GM12891 (cell line): ENCODE measurements at regions not wholly inside any gene's neighbourhood (a gene's known extent, or its start where the extent isn't known, plus 50 kb on each side); places are given as distances from the start of the nearest gene placed in this dataset.

ENCODE experiments used
- POLR2A ChIP-seq: IDR thresholded peaks from 2 replicates; pipeline ENCODE4 v1.6.1; 2011; ENCODE audit warnings: low read depth, low read length, control low read depth
- POLR2AphosphoS5 ChIP-seq: IDR thresholded peaks from 2 replicates; pipeline ENCODE4 v1.6.1; 2011; ENCODE audit warnings: low read depth, low read length, control low read depth
- SPI1 ChIP-seq: IDR thresholded peaks from 2 replicates; pipeline ENCODE4 v1.6.1; 2011; ENCODE audit warnings: low read depth, low read length, control low read depth

GRCh38 chr13:64488731-64489130, 2741.4 kb downstream of the PCDH9 start:
- TF ChIP-seq POLR2A: no peak
- TF ChIP-seq POLR2AphosphoS5: no peak
- TF ChIP-seq SPI1: no peak
